Fibroblast of lung (primary cell): ENCODE measurements at regions not wholly inside any gene's neighbourhood (a gene's known extent, or its start where the extent isn't known, plus 50 kb on each side); places are given as distances from the start of the nearest gene placed in this dataset.

Experiments used
- DNase-seq, 2 donors: peaks; one replicate each; pipeline versions ENCODE4 v3.0.0 to v3.0.0-alpha.2; 2010; ENCODE audit warnings: low read depth in 2 of 2
- H2AFZ ChIP-seq: 2 replicates; pipeline ENCODE4 v1.5.1; 2012; ENCODE audit warnings: low read length, control low read depth, inconsistent platforms
- H3K27ac ChIP-seq: 2 replicates; pipeline ENCODE4 v1.5.1; 2011; ENCODE audit warnings: low read length, control low read depth; ENCODE audit not compliant: insufficient read depth
- H3K27me3 ChIP-seq: 2 replicates; pipeline ENCODE4 v1.5.1; 2011; ENCODE audit warnings: mild to moderate bottlenecking, low read length; ENCODE audit not compliant: control insufficient read depth, insufficient read depth
- H3K36me3 ChIP-seq: 2 replicates; pipeline ENCODE4 v1.5.1; 2011; ENCODE audit warnings: low read length; ENCODE audit not compliant: control insufficient read depth, insufficient read depth
- H3K4me1 ChIP-seq: 2 replicates; pipeline ENCODE4 v1.5.1; 2011; ENCODE audit warnings: low read length; ENCODE audit not compliant: control insufficient read depth, insufficient read depth; ENCODE audit errors: extremely low read depth
- H3K4me2 ChIP-seq: 2 replicates; pipeline ENCODE4 v1.5.1; 2011; ENCODE audit warnings: low read length, control low read depth; ENCODE audit not compliant: insufficient read depth; ENCODE audit errors: extremely low read depth
- H3K4me3 ChIP-seq, 4 experiments: fragments of 200-600 bp in 1 of 4; sonication (generic) in 1 of 4; replicated peaks in 1 of 4; 2 replicates each; pipeline ENCODE4 v1.5.1; 2011 to 2016; ENCODE audit warnings: low read length in 4 of 4, low read depth in 3 of 4, mild to moderate bottlenecking in 3 of 4, control low read depth in 2 of 4, inconsistent platforms in 1 of 4, mixed read lengths in 1 of 4; ENCODE audit not compliant: insufficient read depth in 1 of 4; ENCODE audit errors: control extremely low read depth in 1 of 4
- H3K79me2 ChIP-seq: 2 replicates; pipeline ENCODE4 v1.5.1; 2012; ENCODE audit warnings: mild to moderate bottlenecking, low read length, inconsistent platforms; ENCODE audit not compliant: control insufficient read depth, insufficient read depth
- H3K9ac ChIP-seq: 2 replicates; pipeline ENCODE4 v1.5.1; 2011; ENCODE audit warnings: mild to moderate bottlenecking, low read length, control low read depth; ENCODE audit not compliant: insufficient read depth
- H3K9me3 ChIP-seq: 2 replicates; pipeline ENCODE4 v1.5.1; 2012; ENCODE audit warnings: low read depth, low read length; ENCODE audit not compliant: control insufficient read depth, insufficient read depth
- H4K20me1 ChIP-seq: 2 replicates; pipeline ENCODE4 v1.5.1; 2011; ENCODE audit warnings: low read length; ENCODE audit not compliant: control insufficient read depth, insufficient read depth; ENCODE audit errors: extremely low read depth
- EZH2 ChIP-seq: IDR thresholded peaks from 2 replicates; pipeline ENCODE4 v1.5.1; 2012; ENCODE audit warnings: low read length, control low read depth, mild to moderate bottlenecking; ENCODE audit errors: missing control alignments
- TF ChIP-seq, protein P1 (sequence below), 2 donors: IDR thresholded peaks in 1 of 2; conservative IDR thresholded peaks in 1 of 2; 1 replicate in 1 of 2; 2 replicates in 1 of 2; pipeline ENCODE4 v1.5.1; 2011 to 2012; ENCODE audit warnings: low read length in 2 of 2, control low read depth in 1 of 2, inconsistent platforms in 1 of 2, low read depth in 1 of 2, mild to moderate bottlenecking in 1 of 2

DNA sequence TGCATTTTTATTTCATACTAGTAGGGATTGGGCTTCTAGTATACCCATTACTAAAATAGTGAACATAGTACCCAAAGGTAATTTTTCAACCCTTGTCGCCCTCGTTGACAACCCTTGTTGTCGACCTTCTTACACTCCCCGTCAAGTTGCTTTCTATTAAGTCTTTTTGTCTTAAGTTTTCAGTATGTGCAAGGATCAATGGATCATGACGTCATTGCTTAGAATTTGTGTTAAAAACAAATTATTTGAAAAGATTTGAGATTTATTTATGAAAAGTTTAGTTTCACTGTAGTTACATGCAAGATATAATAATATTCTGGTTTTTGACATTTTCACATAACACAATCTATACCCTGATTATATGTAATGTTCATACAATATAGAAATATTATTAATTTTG lies 110.4 kb downstream of the CBLN2 start:
- Histone ChIP-seq H3K4me1 (no peaks in the 10 kb centered on the region), H4K20me1 (no peaks in the 10 kb centered on the region), H2AFZ (no peak overlapping the region), H3K9me3 (no peaks in the 10 kb centered on the region), H3K27ac (no peak overlapping the region), H3K79me2 (no peaks in the 10 kb centered on the region), H3K4me2 (no peak overlapping the region), H3K4me3 (no peak overlapping the region), H3K9ac (no peak overlapping the region), H3K36me3 (no peaks in the 10 kb centered on the region), H3K27me3 (no peaks in the 10 kb centered on the region)
- TF ChIP-seq, protein P1, sequence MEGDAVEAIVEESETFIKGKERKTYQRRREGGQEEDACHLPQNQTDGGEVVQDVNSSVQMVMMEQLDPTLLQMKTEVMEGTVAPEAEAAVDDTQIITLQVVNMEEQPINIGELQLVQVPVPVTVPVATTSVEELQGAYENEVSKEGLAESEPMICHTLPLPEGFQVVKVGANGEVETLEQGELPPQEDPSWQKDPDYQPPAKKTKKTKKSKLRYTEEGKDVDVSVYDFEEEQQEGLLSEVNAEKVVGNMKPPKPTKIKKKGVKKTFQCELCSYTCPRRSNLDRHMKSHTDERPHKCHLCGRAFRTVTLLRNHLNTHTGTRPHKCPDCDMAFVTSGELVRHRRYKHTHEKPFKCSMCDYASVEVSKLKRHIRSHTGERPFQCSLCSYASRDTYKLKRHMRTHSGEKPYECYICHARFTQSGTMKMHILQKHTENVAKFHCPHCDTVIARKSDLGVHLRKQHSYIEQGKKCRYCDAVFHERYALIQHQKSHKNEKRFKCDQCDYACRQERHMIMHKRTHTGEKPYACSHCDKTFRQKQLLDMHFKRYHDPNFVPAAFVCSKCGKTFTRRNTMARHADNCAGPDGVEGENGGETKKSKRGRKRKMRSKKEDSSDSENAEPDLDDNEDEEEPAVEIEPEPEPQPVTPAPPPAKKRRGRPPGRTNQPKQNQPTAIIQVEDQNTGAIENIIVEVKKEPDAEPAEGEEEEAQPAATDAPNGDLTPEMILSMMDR (conservative IDR thresholded peaks at IDR 0.05 in 1 of 2, IDR thresholded peaks at IDR 0.05 in 1 of 2; ENCODE audit: low read depth in 1 of 2, low read length in 2 of 2) = no peak
- TF ChIP-seq EZH2 = no peak
- DNase-seq = no peak

GRCh38 chr18:72427721-72428120 lies 116.4 kb downstream of the CBLN2 start:
- Histone ChIP-seq H2AFZ (no peak overlapping the region), H3K27ac (no peak overlapping the region), H3K4me1 (no peaks in the 10 kb centered on the region), H4K20me1 (no peaks in the 10 kb centered on the region), H3K9ac (no peak overlapping the region), H3K9me3 (no peaks in the 10 kb centered on the region), H3K27me3 (no peaks in the 10 kb centered on the region), H3K36me3 (no peaks in the 10 kb centered on the region), H3K4me3 (no peak overlapping the region), H3K4me2 (no peak overlapping the region), H3K79me2 (no peaks in the 10 kb centered on the region)
- peak in 1 of 2 donors; percentile 67 for DNase-seq
- TF ChIP-seq, protein P1 (conservative IDR thresholded peaks at IDR 0.05 in 1 of 2, IDR thresholded peaks at IDR 0.05 in 1 of 2; ENCODE audit: low read depth in 1 of 2, low read length in 2 of 2) = no peak
- no peak for TF ChIP-seq EZH2

DNA sequence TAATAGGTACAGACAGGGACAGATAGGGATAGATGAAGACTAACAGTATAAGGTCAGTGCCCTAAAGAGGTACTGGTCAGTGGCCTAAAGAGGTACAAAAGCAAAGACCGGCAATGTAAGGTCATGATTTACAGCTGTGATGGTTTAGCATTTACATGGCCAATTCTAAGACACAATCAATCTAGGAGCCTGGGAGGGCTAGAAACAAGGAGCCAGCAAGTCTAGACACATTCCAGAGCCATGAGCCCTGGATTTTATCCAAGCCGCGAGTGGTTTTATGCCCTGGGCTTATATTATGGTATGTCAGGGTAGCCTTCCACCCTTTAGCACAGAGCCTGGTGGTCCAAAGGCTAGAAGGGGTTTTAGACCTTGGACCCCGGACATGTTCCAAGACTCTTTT lies 124.2 kb downstream of the CBLN2 start:
- DNase-seq = peak in 1 of 2 donors; percentile 63
- H3K9me3 ChIP-seq = no peaks in the 10 kb centered on the region
- no peaks in the 10 kb centered on the region for H3K36me3 ChIP-seq
- H3K4me2 ChIP-seq = no peak overlapping the region
- H3K79me2 ChIP-seq = no peaks in the 10 kb centered on the region
- no peak overlapping the region for H2AFZ ChIP-seq
- no peaks in the 10 kb centered on the region for H3K27me3 ChIP-seq
- no peak overlapping the region for H3K4me3 ChIP-seq
- TF ChIP-seq EZH2 = no peak
- TF ChIP-seq, protein P1 (conservative IDR thresholded peaks at IDR 0.05 in 1 of 2, IDR thresholded peaks at IDR 0.05 in 1 of 2; ENCODE audit: low read depth in 1 of 2, low read length in 2 of 2) = no peak
- no peaks in the 10 kb centered on the region for H3K4me1 ChIP-seq
- H3K9ac ChIP-seq = no peak overlapping the region
- no peaks in the 10 kb centered on the region for H4K20me1 ChIP-seq
- H3K27ac ChIP-seq = no peak overlapping the region
